Activated CD8-positive, alpha-beta memory T cell treated with anti-CD3 and anti-CD28 coated beads, Interleukin-2, amount 50 U/mL, for 48 hours (primary cell): ENCODE measurements at regions not wholly inside any gene's neighbourhood (a gene's known extent, or its start where the extent isn't known, plus 50 kb on each side); places are given as distances from the start of the nearest gene placed in this dataset.

Source experiments
- DNase-seq: peaks from one replicate; pipeline ENCODE4 v3.0.0-alpha.2; 2020

DNA sequence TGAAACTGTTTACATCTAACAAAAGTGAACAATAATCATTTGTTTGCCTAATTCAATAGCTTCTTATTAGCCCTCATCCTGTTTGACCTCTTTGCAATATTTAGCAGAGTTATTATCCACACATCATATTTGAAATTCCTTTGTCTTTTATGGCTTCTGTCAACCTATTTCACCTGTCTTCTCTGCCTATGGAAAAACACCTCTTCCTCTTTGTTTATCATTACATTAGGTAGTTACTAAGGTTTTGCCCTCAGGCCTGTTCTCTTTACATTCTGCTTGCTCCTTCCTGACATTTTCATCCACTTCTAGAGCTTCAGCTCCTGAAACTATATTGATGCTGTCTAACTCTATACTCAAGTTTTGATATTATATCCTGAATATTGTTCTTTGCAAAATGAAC lies 183.0 kb downstream of the SUCNR1 start:
- DNase-seq, result no peak

DNA sequence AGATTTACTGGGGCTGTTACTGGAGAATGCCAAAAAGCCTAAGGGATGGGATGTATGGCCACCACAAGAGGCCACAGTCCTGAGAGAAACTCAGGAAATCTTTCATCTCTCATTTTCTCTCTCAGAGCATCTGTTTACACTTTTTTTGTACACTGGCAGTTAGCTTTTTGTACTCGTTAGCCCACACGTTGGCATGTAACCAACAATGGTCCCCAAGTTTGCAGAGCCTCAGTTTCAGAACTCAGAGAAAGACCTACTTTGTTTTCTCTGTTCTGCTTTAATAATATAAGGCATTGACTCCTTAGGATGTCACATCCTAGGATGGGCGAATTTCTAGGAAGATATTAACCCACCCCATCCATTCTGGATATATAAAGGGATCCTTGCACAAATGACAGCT lies 183.5 kb downstream of the SUCNR1 start:
- DNase-seq, result no peak

- no peak for DNase-seq
Observed at GRCh38 chr3:152058856-152059255, 185.4 kb downstream of the SUCNR1 start.

DNA sequence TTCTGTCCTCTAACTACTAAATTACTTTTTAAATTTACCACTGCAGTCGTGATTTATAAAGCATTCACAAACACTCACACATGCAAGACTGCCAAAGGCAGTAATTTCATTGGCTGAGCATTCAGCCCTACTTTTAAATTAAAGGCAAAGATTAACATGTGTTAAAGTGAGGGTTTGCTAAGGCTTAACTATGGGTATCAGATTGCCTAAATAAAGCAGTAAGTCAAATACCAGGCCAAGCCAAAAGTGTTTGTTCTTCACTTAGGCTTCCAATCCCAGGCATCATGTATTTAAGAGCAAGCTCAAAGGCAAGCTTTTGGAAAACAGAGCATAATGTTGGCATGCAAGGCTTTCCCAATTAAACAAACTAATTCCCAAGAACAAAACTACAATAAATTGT lies 187.3 kb downstream of the SUCNR1 start:
- no peak for DNase-seq

- no peak for DNase-seq
Observed at GRCh38 chr3:152061296-152061695, 187.9 kb downstream of the SUCNR1 start.

DNA sequence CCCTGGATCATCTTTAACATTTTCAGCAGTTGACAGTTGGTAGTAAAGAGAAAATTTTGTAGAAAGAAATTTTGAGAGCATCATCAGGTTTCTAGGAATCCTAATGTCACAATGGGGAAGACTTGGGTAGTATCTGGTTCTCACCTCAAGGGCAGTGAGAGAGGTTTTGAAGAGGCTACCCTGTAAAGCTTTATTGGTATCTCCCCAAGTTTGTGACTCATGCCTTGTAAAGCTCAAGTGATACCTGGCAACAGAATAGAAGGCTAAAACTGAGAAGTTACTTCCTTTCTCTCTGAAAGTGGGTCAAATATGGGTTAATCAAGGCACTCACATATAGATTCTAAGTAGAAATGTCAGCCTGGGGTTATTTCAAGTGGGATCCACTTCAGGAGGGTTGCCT lies 196.4 kb downstream of the SUCNR1 start:
- no peak for DNase-seq

- no peak for DNase-seq
Observed at GRCh38 chr3:152071315-152071714, 197.4 kb upstream of the MBNL1 start.

GRCh38 chr3:152071924-152072323 lies 196.8 kb upstream of the MBNL1 start:
- DNase-seq, result no peak

- no peak for DNase-seq
Observed at GRCh38 chr3:152073267-152073666, 195.5 kb upstream of the MBNL1 start.

- DNase-seq, result no peak
Observed at GRCh38 chr3:152076148-152076547, 192.6 kb upstream of the MBNL1 start.

- DNase-seq, result no peak
Observed at GRCh38 chr3:152079980-152080379, 188.7 kb upstream of the MBNL1 start.

DNA sequence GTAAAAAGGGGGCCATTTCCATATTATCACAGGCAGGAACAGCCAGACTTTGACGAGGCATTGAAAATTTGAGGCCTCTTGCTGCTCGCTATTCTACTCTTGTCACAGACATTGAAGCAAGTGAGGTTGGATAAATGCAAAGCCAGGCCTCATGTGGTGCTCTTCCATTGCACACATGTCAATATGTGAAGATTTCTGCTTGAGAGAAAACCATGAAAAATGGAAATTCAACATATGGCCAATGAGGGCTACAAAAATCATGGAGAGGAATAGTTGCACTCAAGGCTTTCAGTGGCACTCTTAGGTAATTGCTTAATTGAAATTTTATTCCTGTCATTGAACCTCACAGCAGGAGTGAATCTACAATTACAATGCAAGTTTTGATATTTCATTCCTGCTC lies 185.6 kb upstream of the MBNL1 start:
- DNase-seq, result no peak

- DNase-seq, result no peak
Observed at GRCh38 chr3:152084441-152085158, 184.1 kb upstream of the MBNL1 start.

DNA sequence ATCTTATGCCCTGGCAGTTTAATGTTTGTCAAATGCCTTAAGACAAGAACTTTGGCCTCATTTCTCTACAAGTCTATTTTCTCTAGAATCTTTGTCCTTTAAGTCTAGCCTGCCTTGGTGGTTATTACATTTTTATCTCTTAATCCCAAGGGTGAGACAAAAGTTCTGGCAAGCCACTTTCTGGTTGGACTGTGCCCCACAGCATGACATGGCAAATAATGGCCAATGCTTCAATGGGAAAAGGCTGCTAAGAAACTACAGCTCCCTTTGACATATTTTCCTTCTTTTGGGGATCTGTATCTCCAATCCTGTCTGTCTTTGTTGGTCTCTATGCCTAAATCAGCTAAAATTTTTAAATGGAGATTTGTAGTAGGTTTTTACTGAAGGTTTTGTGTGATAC lies 181.6 kb upstream of the MBNL1 start:
- no peak for DNase-seq

GRCh38 chr3:152089528-152089927 lies 179.2 kb upstream of the MBNL1 start:
- DNase-seq, result no peak

- DNase-seq, result no peak
Observed at GRCh38 chr3:152091725-152092124, 177.0 kb upstream of the MBNL1 start.

GRCh38 chr3:152093901-152094300 lies 174.8 kb upstream of the MBNL1 start:
- no peak for DNase-seq

DNA sequence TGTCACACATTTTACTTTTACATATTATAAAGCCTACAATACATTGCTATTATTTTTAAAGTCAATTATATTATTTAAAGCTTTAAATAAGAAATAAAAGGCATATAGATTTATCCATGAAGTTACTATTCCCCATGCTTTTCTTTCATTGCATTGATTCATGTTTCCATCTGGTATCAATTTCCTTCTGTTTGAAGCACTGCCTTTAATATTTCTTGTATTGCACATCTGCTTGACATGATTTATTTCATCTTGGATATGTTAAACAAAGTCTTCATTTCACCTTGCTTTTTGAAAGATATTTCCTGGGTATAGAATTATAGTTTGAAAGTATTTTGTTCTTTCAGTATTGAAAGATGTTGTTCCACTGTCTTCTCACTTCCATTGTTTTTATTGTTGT lies 174.3 kb upstream of the MBNL1 start:
- no peak for DNase-seq

GRCh38 chr3:152095472-152095871 lies 173.3 kb upstream of the MBNL1 start:
- no peak for DNase-seq

- no peak for DNase-seq
Observed at GRCh38 chr3:152096280-152096906, 172.3 kb upstream of the MBNL1 start.

DNA sequence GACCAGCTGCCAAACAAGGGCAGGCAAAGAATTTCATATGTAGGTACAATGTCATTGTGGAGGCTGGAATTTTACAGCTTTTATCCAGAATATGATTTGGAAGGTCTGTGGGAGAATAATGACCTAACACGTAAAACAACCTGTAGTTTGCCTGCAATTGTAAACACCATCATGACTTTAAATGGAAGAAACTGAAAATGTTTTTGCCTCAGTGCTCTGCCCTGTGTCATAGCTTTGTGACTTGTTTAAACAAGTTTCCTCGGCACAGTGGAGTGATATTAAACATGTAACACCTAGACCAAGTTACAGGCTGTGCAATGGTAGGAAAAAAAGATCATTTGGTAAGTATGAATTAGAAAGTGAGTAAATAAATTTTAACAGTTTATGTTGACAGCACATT lies 171.6 kb upstream of the MBNL1 start:
- no peak for DNase-seq

GRCh38 chr3:152097770-152098169 lies 171.0 kb upstream of the MBNL1 start:
- DNase-seq, result no peak

- DNase-seq, result no peak
Observed at GRCh38 chr3:152100491-152101132, 168.1 kb upstream of the MBNL1 start.

DNA sequence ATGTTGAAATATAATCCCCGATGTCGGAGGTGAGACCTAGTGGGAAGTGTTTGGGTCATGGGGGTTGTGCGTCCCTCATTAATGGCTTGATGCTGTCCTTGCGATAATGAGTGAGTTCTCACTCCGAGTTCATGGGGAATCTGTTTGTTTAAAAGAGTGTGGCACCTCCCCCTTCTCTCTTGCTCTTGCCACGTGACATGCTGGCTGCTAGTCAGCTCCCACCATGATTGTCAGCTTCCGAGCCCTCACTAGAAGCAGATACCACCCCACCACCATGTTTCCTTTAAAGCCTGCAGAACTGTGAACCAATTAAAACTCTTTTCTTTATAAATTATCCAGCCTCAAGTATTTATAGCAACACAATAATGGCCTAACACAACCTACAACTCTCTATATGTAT lies 166.3 kb upstream of the MBNL1 start:
- DNase-seq, result no peak

DNA sequence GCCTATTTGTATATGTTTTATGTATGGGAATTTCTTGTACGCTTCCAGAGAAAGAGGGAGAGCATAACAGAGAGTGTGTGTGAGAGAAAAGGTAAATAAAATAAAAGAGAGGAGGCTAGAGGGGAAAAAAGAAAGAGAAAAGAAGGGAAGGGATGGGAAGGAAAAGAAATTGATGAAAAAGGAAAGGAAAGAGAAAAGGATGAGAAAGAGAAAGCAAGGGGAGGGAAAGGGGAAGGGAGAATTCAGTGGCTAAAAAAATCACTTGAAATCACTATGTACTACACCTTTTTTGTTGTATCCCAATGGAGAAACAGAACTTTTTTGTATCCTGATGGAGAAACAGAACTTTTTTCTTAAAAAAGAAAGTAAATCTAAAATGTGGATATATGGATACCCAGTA lies 165.5 kb upstream of the MBNL1 start:
- DNase-seq, result no peak
